ENCODE measurements at regions not wholly inside any gene's neighbourhood (a gene's known extent, or its start where the extent isn't known, plus 50 kb on each side); places are given as distances from the start of the nearest gene placed in this dataset.

GRCh38 chr6:158262082-158262481 lies 50.2 kb upstream of the TULP4 start:
- H3K4me3 ChIP-seq, result no peak overlapping the region
- no peak overlapping the region for H3K9ac ChIP-seq
- peaks cover 16% of the 10 kb centered on the region; the same call in 1 of the 2 replicates for H3K4me1 ChIP-seq
- H3K27me3 ChIP-seq, result no peaks in the 10 kb centered on the region
- peaks cover 59% of the 10 kb centered on the region for H3K36me3 ChIP-seq
- H4K20me1 ChIP-seq, result peaks cover 94% of the 10 kb centered on the region
- H3K4me2 ChIP-seq, result no peak overlapping the region
- peaks cover 4% of the 10 kb centered on the region; the same call in 1 of the 2 replicates for H3K9me3 ChIP-seq
- no peak for TF ChIP-seq Cebpa-rat (IDR thresholded peaks at IDR 0.05)
- no peak overlapping the region for H3K27ac ChIP-seq
